GM19463 (cell line): ENCODE measurements at regions not wholly inside any gene's neighbourhood (a gene's known extent, or its start where the extent isn't known, plus 50 kb on each side); places are given as distances from the start of the nearest gene placed in this dataset.
"Not testable (repeated sequence)": the region's sequence is repeated elsewhere in the genome, so short reads cannot be mapped to it uniquely, and the experiment has no call there.

Experiments
- ATAC-seq: cut with Tn5 transposase; IDR thresholded peaks from one replicate; pipeline ENCODE4 v1.9.1; 2021; ENCODE audit warnings: mild to moderate bottlenecking, moderate library complexity; ENCODE audit not compliant: unreplicated experiment

GRCh38 chr1:244156617-244157016 lies 105.5 kb downstream of the ZBTB18 start:
- ATAC-seq, result not testable (repeated sequence)

GRCh38 chr1:244157731-244158438 lies 106.8 kb downstream of the ZBTB18 start:
- ATAC-seq, result no peak

DNA sequence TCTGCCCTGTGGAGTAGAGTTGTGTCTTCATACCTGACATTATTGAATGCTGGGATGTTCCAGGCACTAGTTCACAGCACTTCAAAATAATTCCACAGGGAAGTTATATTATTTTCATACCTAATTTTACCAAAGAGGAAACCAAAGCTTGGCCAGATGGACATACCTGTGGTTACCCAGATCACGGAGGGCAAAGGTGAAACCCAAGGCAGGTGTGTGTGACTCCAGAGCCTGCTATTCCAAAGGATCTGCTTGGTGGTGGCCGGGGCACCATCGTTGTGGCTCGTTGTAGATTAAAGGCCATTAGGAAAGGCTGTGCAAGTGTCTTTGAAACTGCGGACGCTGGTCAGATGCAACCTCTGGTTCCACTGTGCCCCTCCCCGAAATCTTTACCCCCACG lies 108.6 kb downstream of the ZBTB18 start:
- ATAC-seq, result no peak

GRCh38 chr1:244160455-244161235 lies 109.6 kb downstream of the ZBTB18 start:
- ATAC-seq, result no peak

DNA sequence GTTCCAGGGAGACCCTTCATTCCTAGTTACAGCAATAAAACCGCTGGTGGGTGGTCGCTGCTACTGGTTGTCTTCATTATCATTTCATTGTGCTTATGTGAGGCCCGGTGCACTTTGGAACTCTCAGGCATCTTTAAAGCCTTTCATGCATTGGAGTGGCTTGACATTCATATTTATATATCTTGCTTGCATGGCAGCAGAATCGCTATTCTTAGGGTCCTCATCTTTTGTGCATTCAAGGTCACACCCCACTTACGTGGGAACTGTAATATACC lies 110.1 kb downstream of the ZBTB18 start:
- ATAC-seq, result no peak

DNA sequence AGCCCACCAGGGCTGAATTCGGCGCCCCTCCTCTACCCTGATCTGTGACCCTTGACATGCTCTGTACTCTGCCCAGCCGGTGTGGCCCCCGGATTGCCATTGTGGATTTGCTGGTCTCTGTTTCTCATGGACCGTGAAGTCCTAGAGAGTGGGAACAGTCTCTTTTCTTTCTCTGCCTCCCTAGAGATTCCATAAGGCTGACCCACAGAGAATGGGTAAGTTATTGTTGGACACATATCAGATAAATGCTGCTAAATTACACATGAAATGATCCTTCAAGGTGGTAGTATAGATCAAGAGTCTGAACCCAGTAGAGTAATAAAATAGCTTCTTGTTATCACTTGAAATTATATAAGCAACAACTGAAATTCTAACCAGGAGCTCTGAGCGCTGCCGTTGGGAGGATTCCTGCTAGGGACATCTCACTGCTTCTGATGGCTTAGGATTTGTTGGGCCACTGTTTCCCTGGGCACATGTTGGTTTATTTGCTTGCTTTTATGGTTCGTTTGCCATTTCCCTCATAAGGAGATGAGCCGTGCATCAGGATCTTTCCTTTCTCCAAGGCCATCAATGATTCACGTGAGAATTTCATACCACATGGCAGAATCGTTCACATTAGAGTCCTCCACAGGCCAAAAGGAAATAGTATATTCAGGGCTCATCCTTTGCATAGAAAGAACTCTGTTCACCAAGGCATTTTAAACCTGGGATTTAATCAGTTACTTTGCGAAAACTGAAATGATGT lies 111.9 kb downstream of the ZBTB18 start:
- ATAC-seq, result no peak

- ATAC-seq, result no peak
Observed at GRCh38 chr1:244163861-244164510, 112.9 kb downstream of the ZBTB18 start.

- no peak for ATAC-seq
Observed at GRCh38 chr1:244164511-244164890, 113.4 kb downstream of the ZBTB18 start.

GRCh38 chr1:244165021-244165420 lies 113.9 kb downstream of the ZBTB18 start:
- no peak for ATAC-seq

DNA sequence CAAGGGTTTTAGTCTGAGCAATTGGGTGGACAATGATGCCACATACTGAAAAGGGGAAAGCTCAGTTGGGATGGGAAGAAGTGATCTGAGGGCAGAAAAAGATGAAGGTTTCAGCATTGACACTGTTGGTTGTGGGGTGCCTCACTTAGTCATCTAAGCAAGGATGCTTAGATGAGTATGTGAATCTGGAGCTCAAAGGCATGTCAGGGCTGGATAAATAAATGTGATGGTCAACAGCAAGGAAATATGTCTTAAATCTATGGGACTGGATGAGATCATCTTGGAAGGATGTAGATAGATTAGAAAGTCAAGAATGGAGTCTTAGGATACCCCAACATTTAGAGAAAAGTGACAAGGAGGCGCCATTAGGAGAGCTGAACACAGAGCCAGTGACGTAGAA lies 114.6 kb downstream of the ZBTB18 start:
- no peak for ATAC-seq

- no peak for ATAC-seq
Observed at GRCh38 chr1:244171241-244171985, 120.3 kb downstream of the ZBTB18 start.

DNA sequence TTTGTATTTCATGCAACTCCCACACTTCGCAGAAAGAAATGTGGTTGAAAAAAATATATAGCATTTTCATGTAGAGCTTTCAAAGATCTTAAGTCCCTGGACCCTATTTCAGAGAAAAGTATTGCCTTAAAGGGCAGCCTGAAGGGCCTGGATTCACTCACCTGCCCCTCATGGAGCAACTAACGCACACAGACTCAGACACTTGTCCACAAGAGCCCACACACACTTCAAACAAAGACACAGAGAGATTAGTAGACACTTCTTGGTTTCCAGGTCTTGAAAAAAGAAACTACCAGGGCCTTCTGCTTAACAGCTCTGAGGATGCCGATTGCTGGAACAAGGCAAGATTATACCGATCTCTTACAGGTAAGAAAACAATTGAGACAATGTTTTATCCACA lies 122.2 kb downstream of the ZBTB18 start:
- ATAC-seq, result no peak

DNA sequence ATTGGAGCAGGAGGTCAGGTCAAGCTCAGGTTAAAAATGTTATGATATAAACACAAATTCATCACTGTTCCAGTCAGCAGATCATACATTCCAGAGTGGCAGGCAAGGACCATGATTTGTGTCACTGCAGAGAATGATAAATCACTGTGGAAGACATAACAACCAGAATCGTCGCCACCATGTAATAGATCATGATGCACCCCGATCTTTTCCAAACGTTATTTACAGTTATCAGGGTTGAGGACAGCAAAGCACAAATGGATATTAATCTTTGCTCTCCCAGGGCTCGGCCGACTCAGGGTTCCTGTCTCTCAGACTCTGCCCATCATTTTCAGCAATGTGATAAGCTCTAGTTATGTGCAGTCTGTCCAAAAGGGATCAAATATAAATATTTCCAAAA lies 122.7 kb downstream of the ZBTB18 start:
- no peak for ATAC-seq

DNA sequence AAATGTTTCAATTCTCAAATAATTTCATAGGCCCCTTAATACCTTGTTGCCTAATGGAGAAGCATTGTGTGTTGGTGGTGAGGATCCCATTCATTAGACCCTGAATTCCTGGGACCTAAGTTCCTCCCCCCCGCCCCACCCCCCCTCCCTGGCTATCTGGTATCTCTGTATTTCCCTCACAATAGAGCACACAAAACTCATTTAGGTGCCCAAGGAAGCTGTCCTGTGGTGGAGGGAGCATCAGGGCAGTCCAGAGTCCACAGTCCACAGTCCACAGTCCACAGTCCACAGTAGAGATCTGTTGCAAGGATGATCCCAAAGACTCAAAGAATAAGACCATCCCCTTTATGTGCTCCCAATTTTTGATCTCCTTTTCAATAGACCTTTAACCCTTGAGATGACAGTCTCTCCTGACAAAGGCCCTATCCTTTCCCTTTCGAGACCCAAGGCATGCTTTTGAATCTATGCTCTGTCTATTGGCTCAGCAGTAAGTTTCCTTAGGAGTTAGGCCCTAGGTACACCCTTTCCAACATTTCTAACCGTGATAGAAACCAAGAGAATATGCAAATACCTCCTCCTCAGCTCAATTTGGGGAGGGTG lies 123.9 kb downstream of the ZBTB18 start:
- no peak for ATAC-seq

DNA sequence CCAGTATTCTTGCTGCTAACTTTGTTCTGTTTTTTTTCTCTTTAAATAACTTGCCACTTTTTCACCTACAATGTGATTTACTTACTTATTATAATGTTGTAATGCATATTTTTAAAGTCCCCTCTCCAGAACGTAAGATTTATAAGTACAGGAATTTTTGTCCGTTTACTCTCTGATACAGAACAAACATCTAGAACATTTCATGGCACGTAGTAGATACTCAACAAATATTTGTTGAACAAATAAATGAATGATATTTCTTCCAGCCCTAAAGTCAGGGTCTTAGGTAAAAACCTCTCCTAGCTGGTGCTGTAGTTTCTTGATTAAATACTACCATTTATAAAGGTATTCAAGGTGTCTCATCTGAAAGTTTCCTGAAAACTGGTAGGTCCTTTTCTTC lies 125.1 kb downstream of the ZBTB18 start:
- ATAC-seq, result no peak

DNA sequence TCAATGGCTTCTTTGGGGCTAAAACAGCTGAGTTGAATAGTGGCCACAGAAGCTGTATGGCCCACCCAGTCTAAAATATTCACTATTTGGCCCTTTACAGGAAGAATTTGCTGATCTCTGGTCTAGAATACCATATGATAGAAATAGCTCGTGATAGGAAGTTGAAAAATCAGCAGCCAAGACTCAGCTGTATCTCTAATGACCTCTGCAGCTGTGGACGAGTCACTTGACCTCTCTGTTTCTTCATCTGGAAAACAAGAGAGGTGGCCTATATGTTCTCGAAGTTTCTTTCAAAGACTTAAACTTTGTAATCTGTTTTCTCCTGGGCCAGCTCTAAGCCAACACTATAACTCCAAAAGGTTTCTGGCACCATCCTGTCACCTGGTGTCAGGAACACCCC lies 129.2 kb downstream of the ZBTB18 start:
- no peak for ATAC-seq

DNA sequence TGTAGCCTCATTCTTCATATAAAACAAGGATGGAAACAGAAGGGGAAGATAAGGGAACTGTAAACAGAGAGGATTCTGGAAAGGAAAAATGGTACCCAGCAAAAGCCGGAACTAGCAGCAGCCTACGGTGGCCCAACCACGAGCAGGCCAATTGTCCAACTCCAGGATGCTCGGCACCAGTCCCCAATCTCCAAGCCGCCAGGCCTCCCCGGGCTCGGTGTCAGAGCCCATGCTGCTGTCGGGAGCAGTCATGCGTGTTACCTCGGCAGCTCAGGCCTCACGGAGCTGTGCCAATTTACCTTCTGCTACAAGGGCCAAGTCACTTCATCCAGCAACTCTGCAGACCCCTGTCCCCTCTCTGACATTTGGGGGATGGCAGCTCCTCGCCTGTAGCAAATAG lies 130.8 kb downstream of the ZBTB18 start:
- no peak for ATAC-seq

GRCh38 chr1:244183037-244183436 lies 132.0 kb downstream of the ZBTB18 start:
- ATAC-seq, result no peak

GRCh38 chr1:244186372-244186771 lies 135.3 kb downstream of the ZBTB18 start:
- no peak for ATAC-seq

- no peak for ATAC-seq
Observed at GRCh38 chr1:244187310-244187709, 136.2 kb downstream of the ZBTB18 start.
